Activated CD8-positive, alpha-beta memory T cell treated with anti-CD3 and anti-CD28 coated beads for 24 hours (primary cell): ENCODE measurements at regions not wholly inside any gene's neighbourhood (a gene's known extent, or its start where the extent isn't known, plus 50 kb on each side); places are given as distances from the start of the nearest gene placed in this dataset.
"Not testable (repeated sequence)": the region's sequence is repeated elsewhere in the genome, so short reads cannot be mapped to it uniquely, and the experiment has no call there.

Experiments
- DNase-seq: peaks from one replicate; pipeline ENCODE4 v3.0.0-alpha.2; 2020

- no peak for DNase-seq
These were observed 51.0 kb upstream of the PHF24 start for GRCh38 chr9:34907044-34907443.

- DNase-seq, result peak; percentile 90
These were observed 58.4 kb upstream of the PHF24 start for GRCh38 chr9:34899535-34900158.

- DNase-seq, result no peak
These were observed 59.2 kb upstream of the PHF24 start for GRCh38 chr9:34898846-34899245.

- no peak for DNase-seq
These were observed 62.0 kb upstream of the PHF24 start for GRCh38 chr9:34896112-34896511.

- DNase-seq, result no peak
These were observed 65.2 kb upstream of the PHF24 start for GRCh38 chr9:34892886-34893285.

GRCh38 chr9:34891386-34891785 lies 66.7 kb upstream of the PHF24 start:
- no peak for DNase-seq

GRCh38 chr9:34887841-34888240 lies 70.2 kb upstream of the PHF24 start:
- no peak for DNase-seq

GRCh38 chr9:34884747-34885189 lies 73.3 kb upstream of the PHF24 start:
- DNase-seq, result no peak

GRCh38 chr9:34876096-34876495 lies 82.0 kb upstream of the PHF24 start:
- DNase-seq, result no peak

GRCh38 chr9:34869390-34869789 lies 88.7 kb upstream of the PHF24 start:
- DNase-seq, result no peak

GRCh38 chr9:34866614-34867013 lies 91.5 kb upstream of the PHF24 start:
- no peak for DNase-seq

- no peak for DNase-seq
These were observed 94.7 kb upstream of the PHF24 start for GRCh38 chr9:34863426-34863825.

GRCh38 chr9:34862836-34863235 lies 95.2 kb upstream of the PHF24 start:
- no peak for DNase-seq

- no peak for DNase-seq
These were observed 96.0 kb upstream of the PHF24 start for GRCh38 chr9:34862043-34862442.

GRCh38 chr9:34855016-34855415 lies 103.1 kb upstream of the PHF24 start:
- not testable (repeated sequence) for DNase-seq

GRCh38 chr9:34830068-34830467 lies 120.1 kb upstream of the CCL21 start:
- DNase-seq, result no peak

- no peak for DNase-seq
These were observed 117.1 kb upstream of the CCL21 start for GRCh38 chr9:34826999-34827538.

- no peak for DNase-seq
These were observed 115.8 kb upstream of the CCL21 start for GRCh38 chr9:34825775-34826174.

- DNase-seq, result no peak
These were observed 113.8 kb upstream of the CCL21 start for GRCh38 chr9:34823778-34824177.

- no peak for DNase-seq
These were observed 100.2 kb upstream of the CCL21 start for GRCh38 chr9:34810187-34810524.

- no peak for DNase-seq
These were observed 99.7 kb upstream of the CCL21 start for GRCh38 chr9:34809504-34810186.

- DNase-seq, result no peak
These were observed 93.0 kb upstream of the CCL21 start for GRCh38 chr9:34802916-34803315.

- DNase-seq, result no peak
These were observed 87.4 kb upstream of the CCL21 start for GRCh38 chr9:34797367-34797766.

- DNase-seq, result no peak
These were observed 87.0 kb upstream of the CCL21 start for GRCh38 chr9:34796924-34797323.

GRCh38 chr9:34793428-34793827 lies 83.5 kb upstream of the CCL21 start:
- DNase-seq, result no peak
